ENCODE measurements at regions not wholly inside any gene's neighbourhood (a gene's known extent, or its start where the extent isn't known, plus 50 kb on each side); places are given as distances from the start of the nearest gene placed in this dataset.

DNA sequence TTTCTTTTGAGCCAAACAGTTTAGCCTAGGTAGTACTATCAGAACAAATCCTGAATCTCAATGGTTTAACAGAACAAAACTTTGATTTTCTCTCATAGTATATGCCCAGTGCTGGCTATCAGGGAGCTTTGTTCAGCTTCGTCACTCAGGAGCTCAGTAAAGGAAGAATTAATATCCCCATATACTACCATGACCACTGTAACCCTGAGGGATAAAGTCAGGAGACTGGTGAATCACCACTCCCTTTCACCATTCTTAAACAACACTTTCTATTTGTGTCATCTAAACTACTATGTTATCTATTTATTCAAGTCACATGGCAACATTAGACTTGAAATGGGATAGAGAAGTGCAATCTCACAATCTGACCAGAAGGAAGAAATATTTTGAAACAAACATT is 522.6 kb upstream of the COX7C start:
- Mint-ChIP-seq H3K27me3 (ENCODE audit: insufficient read depth, unreplicated experiment) (peaks cover 15% of the 10 kb centered on the region), H3K4me3 (ENCODE audit: unreplicated experiment) (no peak overlapping the region), H3K27ac (ENCODE audit: low read depth, unreplicated experiment) (no peak overlapping the region), H3K36me3 (ENCODE audit: insufficient read depth, unreplicated experiment) (no peaks in the 10 kb centered on the region), H3K4me1 (ENCODE audit: insufficient read depth, unreplicated experiment) (no peaks in the 10 kb centered on the region), H3K9me3 (ENCODE audit: unreplicated experiment) (no peaks in the 10 kb centered on the region)
- ChIA-PET POLR2A (no interaction called here), CTCF (no interaction called here)
- TF ChIP-seq, protein P1, sequence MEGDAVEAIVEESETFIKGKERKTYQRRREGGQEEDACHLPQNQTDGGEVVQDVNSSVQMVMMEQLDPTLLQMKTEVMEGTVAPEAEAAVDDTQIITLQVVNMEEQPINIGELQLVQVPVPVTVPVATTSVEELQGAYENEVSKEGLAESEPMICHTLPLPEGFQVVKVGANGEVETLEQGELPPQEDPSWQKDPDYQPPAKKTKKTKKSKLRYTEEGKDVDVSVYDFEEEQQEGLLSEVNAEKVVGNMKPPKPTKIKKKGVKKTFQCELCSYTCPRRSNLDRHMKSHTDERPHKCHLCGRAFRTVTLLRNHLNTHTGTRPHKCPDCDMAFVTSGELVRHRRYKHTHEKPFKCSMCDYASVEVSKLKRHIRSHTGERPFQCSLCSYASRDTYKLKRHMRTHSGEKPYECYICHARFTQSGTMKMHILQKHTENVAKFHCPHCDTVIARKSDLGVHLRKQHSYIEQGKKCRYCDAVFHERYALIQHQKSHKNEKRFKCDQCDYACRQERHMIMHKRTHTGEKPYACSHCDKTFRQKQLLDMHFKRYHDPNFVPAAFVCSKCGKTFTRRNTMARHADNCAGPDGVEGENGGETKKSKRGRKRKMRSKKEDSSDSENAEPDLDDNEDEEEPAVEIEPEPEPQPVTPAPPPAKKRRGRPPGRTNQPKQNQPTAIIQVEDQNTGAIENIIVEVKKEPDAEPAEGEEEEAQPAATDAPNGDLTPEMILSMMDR (IDR thresholded peaks at IDR 0.05; ENCODE audit: unreplicated experiment), result no peak
- intact Hi-C loops (cut with micrococcal nuclease), result no loop called here
- BruUV-seq (replicated peaks), result no TSS peak
- DNase-seq (ENCODE audit: unreplicated experiment), result no peak

DNA sequence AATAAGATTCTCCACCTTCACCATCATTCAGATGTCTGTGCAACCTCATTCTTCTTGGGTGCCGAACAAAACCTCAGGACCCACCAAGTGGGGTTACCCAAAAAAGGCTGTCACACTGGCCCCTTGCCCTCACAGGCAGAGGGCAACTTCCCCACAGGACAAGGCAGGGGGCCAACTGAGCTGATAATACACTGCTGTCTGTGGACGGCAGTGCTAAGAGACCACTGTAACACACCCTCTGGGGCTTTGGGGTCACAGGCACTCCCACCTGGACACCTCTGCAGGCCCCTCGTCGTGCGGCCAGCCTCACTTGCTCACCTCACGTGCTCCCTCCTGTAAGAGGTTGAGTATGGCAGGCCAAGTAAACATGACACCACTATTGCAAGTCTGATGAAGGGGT is 515.8 kb upstream of the COX7C start:
- H3K27ac Mint-ChIP-seq (ENCODE audit: low read depth, unreplicated experiment), result no peak overlapping the region
- ChIA-PET CTCF (no interaction called here), POLR2A (no interaction called here)
- no peak overlapping the region for H3K4me3 Mint-ChIP-seq (ENCODE audit: unreplicated experiment)
- TF ChIP-seq, protein P1 (IDR thresholded peaks at IDR 0.05; ENCODE audit: unreplicated experiment), result no peak
- H3K27me3 Mint-ChIP-seq (ENCODE audit: insufficient read depth, unreplicated experiment), result peaks cover 10% of the 10 kb centered on the region
- intact Hi-C loops (cut with micrococcal nuclease), result no loop called here
- H3K9me3 Mint-ChIP-seq (ENCODE audit: unreplicated experiment), result no peaks in the 10 kb centered on the region
- no TSS peak for BruUV-seq (replicated peaks)
- H3K4me1 Mint-ChIP-seq (ENCODE audit: insufficient read depth, unreplicated experiment), result no peaks in the 10 kb centered on the region
- DNase-seq (ENCODE audit: unreplicated experiment), result no peak
- H3K36me3 Mint-ChIP-seq (ENCODE audit: insufficient read depth, unreplicated experiment), result no peaks in the 10 kb centered on the region

DNA sequence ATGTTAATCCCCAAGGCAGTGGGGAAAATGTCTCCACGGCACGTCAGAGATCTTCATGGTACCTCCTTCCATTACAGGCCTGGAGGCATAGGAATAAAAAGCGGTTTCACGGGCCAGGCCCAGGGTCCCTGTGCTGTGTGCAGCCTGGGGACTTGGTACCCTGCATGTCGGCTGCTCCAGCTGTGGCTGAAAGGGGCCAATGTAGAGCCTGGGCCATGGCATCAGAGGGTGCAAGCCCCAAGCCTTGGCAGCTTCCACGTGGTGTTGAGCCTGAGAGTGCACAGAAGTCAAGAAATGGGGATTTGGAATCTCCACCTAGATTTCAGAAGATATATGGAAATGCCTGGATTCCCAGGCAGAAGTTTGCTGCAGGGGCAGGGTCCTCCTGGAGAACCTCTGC is 508.9 kb upstream of the COX7C start:
- no peaks in the 10 kb centered on the region for H3K27me3 Mint-ChIP-seq (ENCODE audit: insufficient read depth, unreplicated experiment)
- H3K36me3 Mint-ChIP-seq (ENCODE audit: insufficient read depth, unreplicated experiment), result no peaks in the 10 kb centered on the region
- no TSS peak for BruUV-seq (replicated peaks)
- intact Hi-C loops (cut with micrococcal nuclease), result no loop called here
- no peak overlapping the region for H3K27ac Mint-ChIP-seq (ENCODE audit: low read depth, unreplicated experiment)
- TF ChIP-seq, protein P1 (IDR thresholded peaks at IDR 0.05; ENCODE audit: unreplicated experiment), result no peak
- H3K4me3 Mint-ChIP-seq (ENCODE audit: unreplicated experiment), result no peak overlapping the region
- no peaks in the 10 kb centered on the region for H3K4me1 Mint-ChIP-seq (ENCODE audit: insufficient read depth, unreplicated experiment)
- POLR2A ChIA-PET, result no interaction called here
- H3K9me3 Mint-ChIP-seq (ENCODE audit: unreplicated experiment), result no peaks in the 10 kb centered on the region
- CTCF ChIA-PET, result interaction anchor here (0.5 to 0.7 kb wide), 2 partner anchors 9 to 86 kb away, joined by 3 to 4 read pairs; no protein-coding TSS in a partner anchor
- no peak for DNase-seq (ENCODE audit: unreplicated experiment)

DNA sequence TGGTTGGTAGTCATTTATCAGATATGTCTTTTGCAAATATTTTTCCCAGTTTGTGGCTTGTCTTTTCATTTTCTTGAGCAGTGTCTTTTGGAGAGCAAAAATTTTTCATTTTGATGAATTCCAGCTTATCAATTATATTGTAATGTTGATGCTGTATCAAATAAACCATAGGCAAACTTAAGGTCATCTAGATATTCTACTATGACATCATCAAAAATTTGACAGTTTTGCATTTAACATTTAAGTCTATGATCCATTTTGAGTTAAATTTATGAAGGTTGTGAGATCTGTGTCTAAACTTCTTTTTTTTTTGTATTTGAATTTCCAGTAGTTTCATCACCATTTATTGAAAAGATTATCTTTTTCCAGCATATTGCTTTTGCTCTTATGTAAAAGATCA is 505.5 kb upstream of the COX7C start:
- CTCF ChIA-PET, result no interaction called here
- TF ChIP-seq, protein P1 (IDR thresholded peaks at IDR 0.05; ENCODE audit: unreplicated experiment), result no peak
- no peak for DNase-seq (ENCODE audit: unreplicated experiment)

More for the DNA sequence above, 505.5 kb upstream of the COX7C start:
- H3K36me3 Mint-ChIP-seq (ENCODE audit: insufficient read depth, unreplicated experiment), result no peaks in the 10 kb centered on the region
- intact Hi-C loops (cut with micrococcal nuclease), result no loop called here
- POLR2A ChIA-PET, result no interaction called here
- no TSS peak for BruUV-seq (replicated peaks)
- no peaks in the 10 kb centered on the region for H3K4me1 Mint-ChIP-seq (ENCODE audit: insufficient read depth, unreplicated experiment)
- H3K27me3 Mint-ChIP-seq (ENCODE audit: insufficient read depth, unreplicated experiment), result no peaks in the 10 kb centered on the region
- no peak overlapping the region for H3K4me3 Mint-ChIP-seq (ENCODE audit: unreplicated experiment)
- no peaks in the 10 kb centered on the region for H3K9me3 Mint-ChIP-seq (ENCODE audit: unreplicated experiment)
- no peak overlapping the region for H3K27ac Mint-ChIP-seq (ENCODE audit: low read depth, unreplicated experiment)

All from MCF 10A (cell line).